ENCODE measurements at regions not wholly inside any gene's neighbourhood (a gene's known extent, or its start where the extent isn't known, plus 50 kb on each side); places are given as distances from the start of the nearest gene placed in this dataset.

DNA sequence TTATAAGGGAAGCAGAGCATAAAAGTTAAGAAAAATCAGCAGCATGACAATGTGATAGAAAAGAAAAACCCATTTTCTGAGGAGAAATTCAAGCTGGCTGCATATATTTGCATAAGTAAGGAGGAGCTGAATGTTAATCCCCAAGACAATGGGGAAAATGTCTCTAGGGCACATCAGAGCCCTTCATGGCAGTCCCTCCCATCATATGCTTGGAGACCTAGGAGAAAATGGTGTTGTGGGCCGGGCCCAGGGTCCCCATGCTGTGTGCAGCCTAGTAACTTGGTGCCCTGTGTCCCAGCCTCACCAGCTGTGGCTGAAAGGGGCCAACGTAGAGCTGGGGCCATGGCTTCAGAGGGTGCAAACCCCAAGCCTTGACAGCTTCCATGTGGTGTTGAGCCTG, 100.6 kb upstream of the PLPPR4 start:
- DNase-seq (ENCODE audit: low read depth in 3 of 3) = no peak

DNA sequence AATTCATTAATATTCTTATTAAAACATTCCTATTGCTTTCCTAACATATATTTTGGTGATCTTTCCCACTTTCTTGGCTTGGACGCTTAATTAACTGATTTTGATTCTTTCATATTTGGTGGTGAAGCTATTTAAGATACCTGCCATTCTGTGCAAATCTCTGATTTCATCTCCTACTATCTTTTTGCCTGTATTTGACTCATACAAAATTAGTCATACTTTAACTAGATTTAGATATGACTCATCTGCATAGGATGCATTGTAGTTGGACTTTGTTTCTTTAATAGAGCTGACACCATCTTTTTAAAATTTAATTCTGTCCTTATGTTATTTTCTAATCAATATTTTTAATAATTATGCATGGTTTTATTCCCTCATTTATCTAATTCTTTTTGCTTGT, 93.8 kb upstream of the PLPPR4 start:
- no peak for DNase-seq (ENCODE audit: low read depth in 3 of 3)

DNA sequence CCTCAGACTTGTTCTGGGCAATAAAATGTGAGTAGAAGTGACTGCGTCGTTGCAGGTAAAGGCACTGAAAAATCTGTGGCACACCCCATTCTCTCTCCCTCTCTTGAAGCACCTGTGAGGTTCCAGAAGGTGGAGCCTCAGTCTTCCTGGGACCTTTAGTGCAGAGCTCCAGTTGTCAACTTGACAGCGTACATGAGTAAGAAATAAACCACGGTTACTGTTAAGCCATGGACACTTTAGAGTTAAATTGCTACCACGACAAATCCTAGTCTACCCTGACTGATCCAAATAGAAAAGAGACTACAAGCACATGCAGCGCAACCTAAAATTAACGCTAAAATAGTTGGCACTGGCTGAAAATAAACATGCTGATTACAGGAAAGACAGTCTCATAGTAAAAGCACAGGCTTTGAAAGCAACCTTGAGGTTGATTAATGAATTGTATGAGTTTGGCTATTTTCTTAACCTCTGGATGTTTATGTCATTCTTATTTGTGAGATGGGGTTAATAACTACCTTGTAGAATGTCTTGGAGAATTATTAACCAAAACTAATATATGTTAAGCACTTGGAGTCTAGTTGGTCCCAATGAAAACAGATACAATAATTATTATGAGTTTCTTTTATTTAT, 93.0 kb upstream of the PLPPR4 start:
- DNase-seq (ENCODE audit: low read depth in 3 of 3) = no peak

DNA sequence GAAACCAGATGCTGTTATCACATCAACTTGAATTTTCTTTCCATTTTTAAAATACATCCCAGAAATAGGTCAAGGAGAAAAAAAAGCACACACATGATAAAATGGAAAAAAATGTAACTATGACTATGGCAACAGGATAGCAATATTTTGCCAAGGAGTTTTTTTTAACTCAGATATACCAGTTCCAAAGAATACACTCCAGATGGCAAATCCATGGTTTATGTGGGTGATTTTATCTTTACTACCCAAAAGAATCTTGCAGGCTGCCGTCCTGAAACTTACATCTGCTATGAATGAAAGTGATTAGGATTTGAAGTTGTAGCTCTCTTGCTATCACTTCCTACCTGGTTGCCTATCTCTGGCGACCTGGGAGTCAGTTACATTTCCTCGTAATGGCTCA, 91.0 kb upstream of the PLPPR4 start:
- DNase-seq (ENCODE audit: low read depth in 3 of 3) = no peak

DNA sequence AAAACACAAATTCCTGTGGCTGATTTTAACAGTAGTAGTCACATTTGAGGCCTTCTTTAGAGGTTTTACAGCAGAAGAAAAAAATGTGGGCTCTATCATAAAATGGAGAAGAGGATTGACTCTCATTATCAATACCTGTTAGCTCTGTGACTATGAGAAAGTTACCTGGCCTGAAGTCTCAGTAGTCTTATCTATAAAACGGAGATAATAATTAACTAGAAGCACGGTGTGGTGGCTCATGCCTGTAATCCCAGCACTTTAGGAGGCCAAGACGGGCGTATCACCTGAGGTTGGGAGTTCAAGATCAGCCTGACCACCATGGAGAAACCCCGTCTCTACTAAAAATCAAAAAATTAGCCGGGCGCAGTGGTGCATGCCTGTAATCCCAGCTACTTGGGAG, 90.4 kb upstream of the PLPPR4 start:
- DNase-seq (ENCODE audit: low read depth in 3 of 3) = no peak

DNA sequence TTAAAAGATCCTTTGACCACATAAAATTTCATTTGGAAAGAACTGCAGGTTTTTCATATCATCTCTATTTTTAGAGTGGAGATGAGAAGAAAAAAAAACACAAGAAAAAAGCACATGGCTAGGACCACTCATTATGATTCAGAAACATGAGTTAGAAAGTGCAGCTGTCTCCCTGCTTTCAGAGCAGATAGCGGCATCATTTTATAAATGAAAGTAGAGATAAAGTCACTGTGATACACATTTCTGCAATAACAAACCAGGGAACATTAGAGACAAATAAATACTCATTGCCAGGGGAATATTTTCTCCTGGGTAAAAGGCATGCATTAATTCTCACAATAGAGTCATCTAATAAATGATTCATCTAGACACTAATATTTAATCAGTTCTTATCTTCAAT, 87.5 kb upstream of the PLPPR4 start:
- DNase-seq (ENCODE audit: low read depth in 3 of 3) = no peak

DNA sequence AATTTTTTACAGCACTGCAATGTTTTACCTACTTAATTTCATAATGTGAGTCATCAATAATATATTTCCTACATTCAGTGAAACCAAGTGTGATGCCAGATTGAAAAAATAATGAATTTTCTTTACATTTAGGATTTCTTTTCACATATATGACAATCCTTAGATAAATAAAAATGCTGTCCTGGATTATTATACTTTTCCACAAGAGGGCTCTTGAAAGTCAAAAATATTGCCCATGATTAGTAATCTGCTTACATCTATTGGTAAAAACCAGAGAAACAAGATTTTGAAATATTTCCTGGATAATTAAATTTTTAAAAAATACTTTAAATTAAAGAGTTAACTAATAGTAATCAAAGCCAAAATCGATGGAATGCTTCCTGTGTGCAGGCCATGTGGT, 86.8 kb upstream of the PLPPR4 start:
- DNase-seq (ENCODE audit: low read depth in 3 of 3) = no peak

DNA sequence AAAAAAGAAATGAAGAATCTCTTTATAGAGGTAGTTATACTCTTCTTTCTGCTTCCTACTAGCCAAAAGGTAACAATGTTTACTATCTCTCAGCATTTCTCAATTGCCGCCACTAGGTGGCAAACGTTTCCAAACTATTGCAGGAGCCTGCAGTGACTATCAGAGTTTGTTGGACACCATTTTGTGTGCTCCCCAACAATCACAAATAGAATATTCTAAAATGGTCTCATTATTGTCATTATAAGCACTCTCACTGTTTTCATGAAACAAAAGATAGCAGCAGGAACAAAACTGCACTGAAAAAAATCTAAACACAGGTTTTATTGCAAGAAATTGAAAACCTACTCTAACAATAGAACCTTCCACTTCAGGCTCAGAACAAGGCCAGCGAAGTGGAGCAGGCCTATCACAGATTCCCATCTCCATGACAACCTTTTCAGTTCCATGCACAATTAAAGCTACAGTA, 83.9 kb upstream of the PLPPR4 start:
- DNase-seq (ENCODE audit: low read depth in 3 of 3) = peak; percentile 9 to 28 (median 18)

DNA sequence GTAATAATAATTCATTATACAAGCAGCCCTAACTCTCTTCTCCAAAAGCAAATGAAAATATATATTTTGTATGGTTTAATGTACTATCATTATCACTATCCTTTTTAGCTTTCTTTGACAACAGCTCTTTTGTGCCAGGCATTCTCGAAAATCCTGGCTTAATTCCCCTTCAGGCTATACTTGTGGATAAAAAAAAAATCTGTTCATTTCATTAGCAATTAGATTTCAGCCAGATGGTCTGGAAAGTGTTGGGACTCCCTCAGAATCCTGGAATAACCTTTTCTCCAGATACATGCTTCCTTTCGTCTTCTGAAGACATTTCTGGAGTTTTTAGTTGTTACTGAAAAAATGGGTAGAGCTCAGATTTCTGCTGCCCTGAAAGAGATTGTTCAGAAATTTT, 83.4 kb upstream of the PLPPR4 start:
- no peak for DNase-seq (ENCODE audit: low read depth in 3 of 3)

DNA sequence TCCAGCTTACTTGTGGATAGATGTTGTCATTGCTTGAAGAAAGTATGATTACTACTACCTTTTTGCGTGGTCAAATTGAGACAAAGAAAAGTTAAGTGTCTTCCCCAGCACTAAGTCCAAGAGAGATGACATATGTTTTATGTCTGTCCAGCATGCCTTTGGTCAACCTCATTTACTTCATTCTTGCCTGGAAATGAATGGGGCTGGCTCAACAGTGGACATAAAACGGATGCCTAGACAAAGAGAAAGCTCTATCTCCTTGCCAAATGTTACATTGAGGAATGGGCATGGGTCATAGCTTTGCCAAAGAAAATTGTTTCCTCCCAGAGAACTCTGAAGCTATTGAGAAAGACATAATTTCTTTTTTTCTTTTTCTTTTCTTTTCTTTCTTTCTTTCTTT, 82.4 kb upstream of the PLPPR4 start:
- DNase-seq (ENCODE audit: low read depth in 3 of 3) = no peak

DNA sequence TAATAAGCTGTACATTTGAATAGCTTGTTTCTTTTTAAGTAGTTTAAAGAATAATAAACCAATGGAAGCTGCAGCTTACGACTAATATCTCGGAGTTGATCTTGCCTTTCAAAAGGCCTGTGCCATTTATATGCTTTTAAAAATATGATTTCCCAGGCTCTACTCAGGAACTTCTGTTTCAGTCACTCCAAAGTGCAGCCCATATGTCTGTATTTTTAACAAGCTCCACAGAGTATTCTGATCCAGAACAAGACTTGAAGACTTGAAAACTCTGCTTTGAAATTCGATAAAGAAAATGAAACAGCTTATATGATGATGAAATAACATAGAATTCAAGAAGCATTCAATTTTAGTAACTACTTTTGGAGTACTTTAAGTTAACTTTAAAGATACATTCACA, 79.1 kb upstream of the PLPPR4 start:
- no peak for DNase-seq (ENCODE audit: low read depth in 3 of 3)

DNA sequence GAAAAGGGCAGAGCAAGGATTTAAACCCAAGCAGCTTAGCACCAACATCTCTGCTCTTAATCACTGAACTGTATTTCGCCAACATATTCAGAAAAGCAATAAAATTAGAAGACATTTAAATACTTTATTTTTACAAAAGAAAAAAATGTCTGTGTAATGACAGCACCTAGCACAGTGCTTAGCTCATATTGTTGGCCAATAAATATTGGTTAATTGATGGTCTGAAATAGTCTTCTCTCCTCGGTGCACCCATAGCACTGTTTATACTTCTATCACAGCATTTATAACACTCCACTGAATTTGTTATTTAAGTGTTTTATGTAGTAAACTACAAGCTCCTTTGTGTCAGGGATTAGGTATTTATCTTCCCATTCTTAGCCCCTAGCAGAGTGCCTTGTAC, 70.9 kb upstream of the PLPPR4 start:
- DNase-seq (ENCODE audit: low read depth in 3 of 3) = no peak

DNA sequence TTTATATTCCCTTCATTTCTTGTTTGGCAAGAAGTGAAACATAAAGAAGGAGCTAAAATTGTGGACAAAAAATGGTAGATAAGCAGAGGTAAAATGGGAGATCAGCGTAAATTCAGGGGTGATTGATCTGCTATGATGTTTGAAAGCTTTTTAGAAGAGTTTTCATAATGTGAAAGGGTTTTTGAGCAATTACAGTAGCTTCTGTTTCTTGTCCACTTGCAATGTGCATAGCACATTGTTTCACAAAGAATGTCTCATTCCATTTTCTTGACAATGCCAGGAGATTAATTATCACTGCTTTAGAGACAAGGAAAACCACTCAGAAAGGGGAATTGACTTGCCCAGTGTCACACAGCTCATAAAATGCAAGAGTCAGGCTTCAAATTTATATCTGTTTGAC, 65.9 kb upstream of the PLPPR4 start:
- no peak for DNase-seq (ENCODE audit: low read depth in 3 of 3)

DNA sequence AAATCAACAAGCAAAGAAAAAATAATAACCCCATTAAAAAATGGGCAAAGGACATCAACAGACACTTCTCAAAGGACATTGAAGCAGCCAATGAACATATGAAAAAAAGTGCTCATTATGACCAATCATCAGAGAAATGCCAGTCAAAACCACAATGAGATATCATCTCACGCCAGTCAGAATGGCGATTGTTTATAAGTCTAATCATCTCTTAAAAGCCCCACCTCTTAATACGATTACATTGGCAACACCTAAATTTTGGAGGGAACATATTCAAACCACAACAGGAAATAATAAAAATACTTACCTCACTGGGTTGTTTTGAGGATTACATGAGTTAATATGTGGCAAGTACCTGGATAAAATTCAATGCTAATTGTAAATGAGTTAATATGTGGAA, 57.1 kb upstream of the PLPPR4 start:
- DNase-seq (ENCODE audit: low read depth in 3 of 3) = no peak

All from stimulated activated CD4-positive, alpha-beta T cell treated with anti-CD3 and anti-CD28 coated beads, TNF-alpha, amount 100 ng/mL, for 4 hours (primary cell).